Glomerular endothelial cell (primary cell): ENCODE measurements at regions not wholly inside any gene's neighbourhood (a gene's known extent, or its start where the extent isn't known, plus 50 kb on each side); places are given as distances from the start of the nearest gene placed in this dataset.

Experiments used
- DNase-seq: peaks from one replicate; pipeline ENCODE4 v3.0.0-alpha.2; 2011; ENCODE audit warnings: low read depth, low spot score; ENCODE audit errors: extremely low read depth

GRCh38 chr6:119481976-119482375 is 132.4 kb upstream of the MAN1A1 start:
- DNase-seq, result no peak

- DNase-seq, result no peak
Observed at GRCh38 chr6:119480961-119481497, 131.5 kb upstream of the MAN1A1 start.

- no peak for DNase-seq
Observed at GRCh38 chr6:119479860-119480655, 130.5 kb upstream of the MAN1A1 start.

- no peak for DNase-seq
Observed at GRCh38 chr6:119476554-119476953, 127.0 kb upstream of the MAN1A1 start.

GRCh38 chr6:119476024-119476423 is 126.5 kb upstream of the MAN1A1 start:
- no peak for DNase-seq

- DNase-seq, result no peak
Observed at GRCh38 chr6:119470893-119471542, 121.5 kb upstream of the MAN1A1 start.

- no peak for DNase-seq
Observed at GRCh38 chr6:119467488-119468081, 118.0 kb upstream of the MAN1A1 start.

GRCh38 chr6:119466226-119466625 is 116.7 kb upstream of the MAN1A1 start:
- no peak for DNase-seq

GRCh38 chr6:119463081-119463626 is 113.6 kb upstream of the MAN1A1 start:
- DNase-seq, result no peak

- no peak for DNase-seq
Observed at GRCh38 chr6:119461187-119461586, 111.6 kb upstream of the MAN1A1 start.

- DNase-seq, result no peak
Observed at GRCh38 chr6:119459207-119459974, 109.8 kb upstream of the MAN1A1 start.

- no peak for DNase-seq
Observed at GRCh38 chr6:119454714-119455113, 105.2 kb upstream of the MAN1A1 start.

GRCh38 chr6:119453242-119454200 is 104.0 kb upstream of the MAN1A1 start:
- no peak for DNase-seq

GRCh38 chr6:119449331-119450156 is 100.0 kb upstream of the MAN1A1 start:
- DNase-seq, result no peak

GRCh38 chr6:119447921-119448320 is 98.4 kb upstream of the MAN1A1 start:
- DNase-seq, result no peak

- DNase-seq, result no peak
Observed at GRCh38 chr6:119446609-119447008, 97.0 kb upstream of the MAN1A1 start.

- DNase-seq, result no peak
Observed at GRCh38 chr6:119446115-119446554, 96.6 kb upstream of the MAN1A1 start.

GRCh38 chr6:119445666-119446065 is 96.1 kb upstream of the MAN1A1 start:
- no peak for DNase-seq
